Gastroesophageal sphincter (tissue), 3 donors: ENCODE measurements at regions not wholly inside any gene's neighbourhood (a gene's known extent, or its start where the extent isn't known, plus 50 kb on each side); places are given as distances from the start of the nearest gene placed in this dataset.

Experiments
- POLR2A ChIP-seq, 2 donors: fragments of 450-650 bp; IDR thresholded peaks; one replicate each; pipeline ENCODE4 v1.6.1; 2017; ENCODE audit warnings: antibody characterized with exemption in 2 of 2, mild to moderate bottlenecking in 2 of 2, moderate library complexity in 1 of 2
- TF ChIP-seq, protein P1 (sequence below), 4 experiments: fragments of 200-600 bp in 2 of 4; fragments of 450-650 bp in 2 of 4; sonication (generic) in 1 of 4; IDR thresholded peaks; one replicate each; pipeline ENCODE4 v1.5.1; 2017 to 2019; ENCODE audit warnings: antibody characterized with exemption in 4 of 4, mild to moderate bottlenecking in 2 of 4, moderate library complexity in 2 of 4

DNA sequence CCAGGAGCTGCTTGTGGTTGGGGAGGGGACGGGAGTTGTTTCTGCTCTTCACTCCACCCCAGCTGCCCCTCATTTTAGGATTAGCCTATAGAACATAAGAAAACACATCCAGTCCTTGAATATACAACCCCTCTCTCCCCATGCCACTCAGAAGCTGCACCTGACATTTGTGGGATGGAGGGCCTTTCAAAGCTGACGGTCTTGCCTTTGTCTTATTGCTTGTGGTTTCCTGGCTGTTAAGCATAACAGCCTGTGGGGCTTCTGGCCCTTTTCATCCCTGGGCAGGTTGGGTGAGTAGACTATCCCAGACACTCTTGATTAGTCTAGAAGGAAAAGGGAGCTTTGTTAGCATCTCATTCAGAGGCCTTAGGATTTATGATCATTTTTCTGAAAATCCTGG is 407.6 kb upstream of the BOD1L1 start:
- TF ChIP-seq, protein P1, sequence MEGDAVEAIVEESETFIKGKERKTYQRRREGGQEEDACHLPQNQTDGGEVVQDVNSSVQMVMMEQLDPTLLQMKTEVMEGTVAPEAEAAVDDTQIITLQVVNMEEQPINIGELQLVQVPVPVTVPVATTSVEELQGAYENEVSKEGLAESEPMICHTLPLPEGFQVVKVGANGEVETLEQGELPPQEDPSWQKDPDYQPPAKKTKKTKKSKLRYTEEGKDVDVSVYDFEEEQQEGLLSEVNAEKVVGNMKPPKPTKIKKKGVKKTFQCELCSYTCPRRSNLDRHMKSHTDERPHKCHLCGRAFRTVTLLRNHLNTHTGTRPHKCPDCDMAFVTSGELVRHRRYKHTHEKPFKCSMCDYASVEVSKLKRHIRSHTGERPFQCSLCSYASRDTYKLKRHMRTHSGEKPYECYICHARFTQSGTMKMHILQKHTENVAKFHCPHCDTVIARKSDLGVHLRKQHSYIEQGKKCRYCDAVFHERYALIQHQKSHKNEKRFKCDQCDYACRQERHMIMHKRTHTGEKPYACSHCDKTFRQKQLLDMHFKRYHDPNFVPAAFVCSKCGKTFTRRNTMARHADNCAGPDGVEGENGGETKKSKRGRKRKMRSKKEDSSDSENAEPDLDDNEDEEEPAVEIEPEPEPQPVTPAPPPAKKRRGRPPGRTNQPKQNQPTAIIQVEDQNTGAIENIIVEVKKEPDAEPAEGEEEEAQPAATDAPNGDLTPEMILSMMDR (IDR thresholded peaks at IDR 0.05) = no peak
- TF ChIP-seq POLR2A (IDR thresholded peaks at IDR 0.05) = no peak
